NCI-H1092 treated with DMSO at 0.1 percent for 48 hours (cell line): ENCODE measurements at regions not wholly inside any gene's neighbourhood (a gene's known extent, or its start where the extent isn't known, plus 50 kb on each side); places are given as distances from the start of the nearest gene placed in this dataset.
A peak's percentile ranks its signal among the peaks of the same experiment; 100 is the strongest.

Experiments used
- DNase-seq: peaks from one replicate; lab custom pipeline; 2025; lab: John Stamatoyannopoulos, UW

DNA sequence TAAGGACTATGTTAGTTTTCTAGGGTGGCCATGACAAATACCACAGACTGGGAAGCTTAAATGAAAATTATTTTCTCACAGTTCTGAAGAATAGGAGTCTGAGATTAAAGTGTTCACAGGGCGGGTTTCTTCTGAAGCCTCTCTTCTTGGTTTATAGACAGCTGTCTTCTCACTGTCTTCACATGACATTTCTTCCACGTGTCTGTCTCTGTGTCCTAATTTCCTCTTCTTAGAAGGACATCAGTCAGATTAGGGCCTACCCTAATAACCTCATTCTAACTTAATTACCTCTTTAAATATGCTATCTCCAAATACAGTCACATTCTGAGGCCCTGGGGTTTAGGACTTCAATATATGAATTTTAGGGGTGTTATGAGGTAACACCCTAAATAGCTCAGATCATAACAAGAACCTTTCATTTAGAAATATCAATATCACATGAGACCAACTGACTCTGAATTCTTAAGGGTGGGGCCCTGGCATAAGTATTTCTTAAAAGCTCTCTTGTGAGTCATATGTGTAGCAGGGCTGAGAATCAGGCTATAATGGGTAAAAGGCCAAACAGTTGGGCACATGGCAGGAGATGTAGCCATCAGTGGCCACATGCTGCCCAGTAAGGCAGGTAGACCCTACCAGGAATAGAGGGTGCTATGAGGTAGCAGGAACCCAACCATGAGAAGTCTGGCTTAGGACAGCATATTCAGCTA is 62.0 kb upstream of the TENT5A start:
- no peak for DNase-seq

DNA sequence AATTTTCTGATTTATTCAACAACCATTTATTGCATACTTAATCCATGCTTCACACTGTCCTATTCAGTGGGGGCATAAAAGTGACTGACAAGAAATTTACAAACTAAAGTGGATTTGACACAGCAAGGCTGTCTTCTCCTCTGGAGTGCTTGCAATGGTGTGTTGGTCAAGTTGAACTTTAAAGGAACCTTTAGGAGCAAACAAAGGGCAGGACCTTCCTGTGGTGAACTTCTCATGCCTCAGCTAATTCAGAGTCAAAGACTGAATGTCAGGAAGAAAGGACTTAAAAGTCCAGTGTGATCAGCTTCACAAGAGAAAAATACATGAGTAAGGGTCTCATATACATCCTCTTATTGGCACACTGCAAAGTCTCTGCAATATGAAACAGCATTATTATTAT is 60.8 kb upstream of the TENT5A start:
- no peak for DNase-seq

DNA sequence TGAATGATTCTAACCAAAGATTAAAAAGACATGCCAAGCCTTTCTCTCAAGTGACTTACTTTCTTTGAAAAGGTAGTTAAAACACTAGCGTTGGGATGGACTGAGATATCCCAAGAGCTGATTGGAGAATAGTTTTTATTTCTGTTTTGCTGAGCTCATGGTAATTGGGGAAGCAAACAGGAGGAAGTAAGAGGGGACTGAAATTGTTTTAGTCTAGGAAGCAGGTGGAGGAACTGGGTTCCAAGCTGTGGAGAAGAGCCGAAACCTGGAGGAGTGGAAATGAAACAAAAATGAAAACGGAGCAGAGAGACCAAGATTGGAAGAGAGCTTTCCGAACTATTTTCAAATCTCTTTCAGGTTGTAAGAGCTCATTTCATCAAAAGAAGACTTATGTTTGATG is 59.9 kb upstream of the TENT5A start:
- DNase-seq: no peak

DNA sequence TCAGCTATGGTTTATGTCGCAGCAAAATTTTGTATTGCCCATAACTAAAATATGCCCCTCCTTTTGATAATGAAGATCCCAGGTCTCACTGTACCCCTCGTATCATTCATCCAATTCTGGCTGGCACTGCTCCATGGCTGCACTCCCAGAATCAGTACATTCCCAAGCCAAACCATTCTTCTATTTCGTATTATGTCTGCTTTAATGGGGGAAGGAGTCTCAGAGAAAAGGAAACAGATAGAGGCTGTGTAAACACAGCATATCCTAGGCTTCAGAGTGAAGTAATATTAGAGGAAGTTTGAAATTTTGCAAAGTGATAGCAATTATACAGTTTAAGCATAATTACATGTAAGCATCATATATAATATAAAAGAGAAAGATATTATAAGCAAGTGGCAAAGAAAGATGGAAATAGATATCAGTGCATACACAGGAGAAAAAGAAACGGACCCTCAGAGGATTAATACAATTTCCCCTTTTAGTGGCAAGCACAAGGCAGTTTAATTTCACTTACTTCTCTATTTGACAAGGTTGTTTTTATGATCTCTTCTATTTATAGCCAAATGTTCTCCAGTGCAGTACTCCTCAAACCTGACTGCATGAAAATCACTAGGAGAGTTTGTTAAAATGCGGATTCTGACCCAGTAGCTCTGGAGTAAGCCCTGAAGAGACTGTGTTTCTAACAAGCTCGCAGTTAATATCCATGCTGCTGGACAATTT is 56.5 kb upstream of the TENT5A start:
- peak; percentile 44 for DNase-seq

DNA sequence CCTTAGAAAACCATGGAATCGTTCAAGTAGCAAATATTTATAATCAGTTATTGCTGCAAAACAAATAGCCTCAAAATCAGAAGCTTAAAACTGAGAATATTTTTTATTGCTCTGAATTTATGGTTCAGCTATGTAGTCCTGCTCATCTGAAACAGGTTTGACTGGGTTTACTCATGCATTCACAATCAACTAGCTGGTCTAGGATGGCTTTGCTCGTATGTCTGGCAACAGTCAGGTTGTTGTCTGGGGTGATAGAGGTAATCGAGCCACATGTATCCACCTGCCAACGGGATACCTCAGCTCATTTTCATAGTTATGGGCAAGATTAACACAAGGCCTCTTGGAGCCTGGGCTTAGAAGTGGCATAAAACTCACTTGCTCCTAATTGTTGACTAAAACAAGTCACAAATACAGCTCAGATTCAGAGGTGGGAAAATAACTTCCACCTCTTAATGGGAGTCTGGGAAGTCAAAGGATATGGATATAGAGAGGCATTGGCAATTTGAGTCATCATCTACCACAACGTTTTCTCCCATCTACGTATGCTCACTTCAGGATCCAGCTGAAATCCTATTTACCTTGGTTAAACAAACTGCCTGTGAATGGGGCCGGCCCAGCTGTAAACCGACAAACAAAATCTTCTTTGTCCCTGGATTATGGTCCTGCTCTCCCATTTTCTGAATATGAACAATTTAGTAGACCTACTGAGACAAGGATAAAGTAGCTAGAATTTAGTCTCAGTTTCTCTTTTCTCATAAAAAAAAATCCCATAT is 54.5 kb upstream of the TENT5A start:
- DNase-seq: peak; percentile 14

DNA sequence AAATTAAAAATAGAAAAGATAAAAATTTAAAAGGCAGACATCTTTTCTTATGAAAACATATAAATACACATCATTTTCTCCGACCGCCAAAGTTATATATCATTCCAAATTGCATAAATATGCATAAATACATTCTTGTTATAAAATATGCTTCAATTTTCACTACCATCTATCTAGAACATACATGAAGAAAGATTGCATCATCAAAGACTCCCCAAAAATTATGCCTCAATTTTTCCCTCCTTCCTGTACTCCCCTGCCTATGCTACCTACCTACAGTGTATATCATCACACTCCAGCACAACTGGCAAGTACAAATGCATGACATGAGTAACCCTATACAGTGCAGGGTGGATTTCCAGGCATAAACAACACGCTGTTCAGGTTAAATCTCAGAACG is 49.9 kb upstream of the TENT5A start:
- DNase-seq: no peak
